ENCODE measurements at regions not wholly inside any gene's neighbourhood (a gene's known extent, or its start where the extent isn't known, plus 50 kb on each side); places are given as distances from the start of the nearest gene placed in this dataset.

DNA sequence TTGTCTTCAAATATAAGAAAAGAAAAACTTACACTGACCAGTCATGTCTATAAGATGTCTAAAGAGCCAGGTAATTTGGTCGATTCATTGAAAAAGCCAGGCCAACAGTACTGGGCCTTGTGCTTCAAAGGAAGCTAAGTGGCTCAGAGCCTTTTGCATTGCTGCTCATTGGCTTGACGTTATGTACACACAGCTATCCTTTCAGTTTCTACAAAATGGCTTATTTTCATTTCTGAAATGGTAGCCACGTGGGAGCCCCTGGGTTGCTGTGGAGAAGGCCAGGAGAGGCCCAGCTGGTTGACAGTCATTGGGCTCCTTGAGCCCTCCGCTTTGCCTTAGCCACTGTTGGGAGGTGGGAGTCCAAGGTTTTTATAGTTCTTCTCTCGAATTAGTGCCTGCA is 199.1 kb upstream of the CXorf66 start:
- Histone ChIP-seq H3K4me1 (ENCODE audit: insufficient read depth) (no peaks in the 10 kb centered on the region), H3K4me3 (no peak overlapping the region), H3K79me2 (no peaks in the 10 kb centered on the region), H4K20me1 (ENCODE audit: insufficient read depth, poor library complexity, severe bottlenecking) (no peaks in the 10 kb centered on the region), H3K4me2 (no peak overlapping the region), H2AFZ (no peak overlapping the region), H3K27ac (no peak overlapping the region), H3K27me3 (no peaks in the 10 kb centered on the region), H3K36me3 (replicated peaks; ENCODE audit: insufficient read depth, low read depth) (no peaks in the 10 kb centered on the region), H3K9me2 (replicated peaks; ENCODE audit: insufficient read depth) (no peaks in the 10 kb centered on the region), H3K9me3 (ENCODE audit: low read depth) (no peaks in the 10 kb centered on the region)
- no peak for TF ChIP-seq EZH2 (IDR thresholded peaks at IDR 0.05; ENCODE audit: borderline replicate concordance)
- TF ChIP-seq, protein P1, sequence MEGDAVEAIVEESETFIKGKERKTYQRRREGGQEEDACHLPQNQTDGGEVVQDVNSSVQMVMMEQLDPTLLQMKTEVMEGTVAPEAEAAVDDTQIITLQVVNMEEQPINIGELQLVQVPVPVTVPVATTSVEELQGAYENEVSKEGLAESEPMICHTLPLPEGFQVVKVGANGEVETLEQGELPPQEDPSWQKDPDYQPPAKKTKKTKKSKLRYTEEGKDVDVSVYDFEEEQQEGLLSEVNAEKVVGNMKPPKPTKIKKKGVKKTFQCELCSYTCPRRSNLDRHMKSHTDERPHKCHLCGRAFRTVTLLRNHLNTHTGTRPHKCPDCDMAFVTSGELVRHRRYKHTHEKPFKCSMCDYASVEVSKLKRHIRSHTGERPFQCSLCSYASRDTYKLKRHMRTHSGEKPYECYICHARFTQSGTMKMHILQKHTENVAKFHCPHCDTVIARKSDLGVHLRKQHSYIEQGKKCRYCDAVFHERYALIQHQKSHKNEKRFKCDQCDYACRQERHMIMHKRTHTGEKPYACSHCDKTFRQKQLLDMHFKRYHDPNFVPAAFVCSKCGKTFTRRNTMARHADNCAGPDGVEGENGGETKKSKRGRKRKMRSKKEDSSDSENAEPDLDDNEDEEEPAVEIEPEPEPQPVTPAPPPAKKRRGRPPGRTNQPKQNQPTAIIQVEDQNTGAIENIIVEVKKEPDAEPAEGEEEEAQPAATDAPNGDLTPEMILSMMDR (IDR thresholded peaks at IDR 0.05; ENCODE audit: poor library complexity): no peak
- no peak for TF ChIP-seq EZH2phosphoT487 (IDR thresholded peaks at IDR 0.05; ENCODE audit: low read depth, severe bottlenecking, unreplicated experiment)
- no peak for DNase-seq (ENCODE audit: low spot score)
- WGBS (ENCODE audit: low lambda C conversion rate, missing lambda C conversion rate): 60% methylated on average over 5 of the region's 5 CpGs

DNA sequence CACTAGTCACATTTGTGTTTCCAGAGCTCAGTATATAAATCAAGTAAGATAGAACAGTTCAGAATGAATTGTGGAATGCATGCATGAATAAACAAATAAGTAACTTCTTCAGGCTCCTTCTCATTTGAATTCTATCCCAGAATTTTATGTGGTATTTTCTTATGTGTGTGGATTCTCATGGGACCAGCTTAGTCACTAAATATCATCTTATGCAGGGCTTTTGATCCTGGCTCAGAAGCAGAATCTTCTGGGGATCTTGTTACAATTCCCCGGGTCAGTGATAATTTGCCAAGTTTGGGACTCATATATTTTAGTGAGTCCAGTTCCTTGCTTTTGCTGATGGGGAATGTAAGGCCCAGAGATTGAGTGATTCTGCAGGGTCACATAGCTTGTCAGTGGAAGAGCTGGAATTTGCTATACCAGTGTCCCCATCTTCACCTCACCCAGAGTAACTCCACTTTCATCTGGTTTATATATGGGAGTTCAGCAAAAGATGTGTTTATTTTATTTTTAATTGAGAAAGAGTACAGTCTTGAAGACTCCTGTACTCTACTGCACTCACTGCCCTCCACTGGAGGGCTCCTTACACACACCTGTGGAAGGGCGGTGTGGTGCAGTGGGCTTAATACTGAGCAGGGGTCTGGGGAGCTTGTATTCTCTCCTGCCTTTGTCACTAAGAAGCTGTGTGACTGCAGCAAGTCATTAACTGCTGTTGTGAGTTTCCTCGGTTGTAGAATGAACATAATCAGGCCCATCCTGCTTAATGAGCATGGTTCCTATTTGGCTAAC is 198.2 kb upstream of the CXorf66 start:
- DNase-seq (ENCODE audit: low spot score): no peak
- H3K27ac ChIP-seq: no peak overlapping the region
- no peaks in the 10 kb centered on the region for H3K36me3 ChIP-seq (replicated peaks; ENCODE audit: insufficient read depth, low read depth)
- no peaks in the 10 kb centered on the region for H3K4me1 ChIP-seq (ENCODE audit: insufficient read depth)
- no peaks in the 10 kb centered on the region for H3K9me3 ChIP-seq (ENCODE audit: low read depth)
- no peak overlapping the region for H2AFZ ChIP-seq
- H3K9me2 ChIP-seq (replicated peaks; ENCODE audit: insufficient read depth): no peaks in the 10 kb centered on the region
- no peaks in the 10 kb centered on the region for H3K27me3 ChIP-seq
- no peak overlapping the region for H3K4me3 ChIP-seq
- no peak overlapping the region for H3K4me2 ChIP-seq
- TF ChIP-seq, protein P1 (IDR thresholded peaks at IDR 0.05; ENCODE audit: poor library complexity): no peak
- TF ChIP-seq EZH2phosphoT487 (IDR thresholded peaks at IDR 0.05; ENCODE audit: low read depth, severe bottlenecking, unreplicated experiment) (no peak), EZH2 (IDR thresholded peaks at IDR 0.05; ENCODE audit: borderline replicate concordance) (no peak)
- H4K20me1 ChIP-seq (ENCODE audit: insufficient read depth, poor library complexity, severe bottlenecking): no peaks in the 10 kb centered on the region
- no peaks in the 10 kb centered on the region for H3K79me2 ChIP-seq
- WGBS (ENCODE audit: low lambda C conversion rate, missing lambda C conversion rate): 70% methylated on average over 3 of the region's 3 CpGs

DNA sequence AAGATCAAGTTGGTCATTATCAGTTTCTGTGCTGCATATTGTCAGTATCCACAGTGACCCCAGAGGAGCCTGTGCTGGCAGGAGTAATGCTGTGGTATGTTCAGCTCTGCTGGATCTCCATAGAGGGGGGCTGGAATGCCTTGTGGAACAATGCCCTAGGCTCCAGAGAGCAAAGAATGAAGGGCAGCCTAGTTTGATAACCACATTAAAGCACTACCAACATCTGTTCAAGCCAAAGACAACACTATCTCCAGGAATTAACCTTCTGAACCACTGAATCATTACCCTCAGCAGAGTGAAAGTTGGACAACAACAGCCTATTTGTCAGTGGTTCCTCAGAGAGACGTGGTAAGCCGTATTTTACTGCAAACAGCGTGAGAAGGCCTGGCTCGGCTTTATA is 192.3 kb upstream of the CXorf66 start:
- 35% methylated on average over 4 of the region's 4 CpGs for WGBS (ENCODE audit: low lambda C conversion rate, missing lambda C conversion rate)
- Histone ChIP-seq H4K20me1 (ENCODE audit: insufficient read depth, poor library complexity, severe bottlenecking) (no peaks in the 10 kb centered on the region), H3K4me1 (ENCODE audit: insufficient read depth) (no peaks in the 10 kb centered on the region), H3K27ac (no peak overlapping the region), H3K9me3 (ENCODE audit: low read depth) (no peaks in the 10 kb centered on the region), H3K9me2 (replicated peaks; ENCODE audit: insufficient read depth) (no peaks in the 10 kb centered on the region), H3K36me3 (replicated peaks; ENCODE audit: insufficient read depth, low read depth) (no peaks in the 10 kb centered on the region), H3K27me3 (no peaks in the 10 kb centered on the region), H3K4me2 (no peak overlapping the region), H2AFZ (no peak overlapping the region), H3K4me3 (no peak overlapping the region), H3K79me2 (no peaks in the 10 kb centered on the region)
- TF ChIP-seq, protein P1 (IDR thresholded peaks at IDR 0.05; ENCODE audit: poor library complexity): no peak
- no peak for TF ChIP-seq EZH2 (IDR thresholded peaks at IDR 0.05; ENCODE audit: borderline replicate concordance)
- TF ChIP-seq EZH2phosphoT487 (IDR thresholded peaks at IDR 0.05; ENCODE audit: low read depth, severe bottlenecking, unreplicated experiment): no peak
- no peak for DNase-seq (ENCODE audit: low spot score)
